Stimulated activated naive CD8-positive, alpha-beta T cell treated with anti-CD3 and anti-CD28 coated beads, Interleukin-15, Interleukin-2, amounts not matched to agents 100 U/mL and 50 U/mL, for 24 hours (primary cell): ENCODE measurements at regions not wholly inside any gene's neighbourhood (a gene's known extent, or its start where the extent isn't known, plus 50 kb on each side); places are given as distances from the start of the nearest gene placed in this dataset.

ENCODE experiments used
- ATAC-seq: fragments of 150-1000 bp; cut with Tn5 transposase; one replicate; pipeline ENCODE4 v1.10.0; 2021
- DNase-seq: peaks from one replicate; pipeline ENCODE4 v3.0.0; 2021

DNA sequence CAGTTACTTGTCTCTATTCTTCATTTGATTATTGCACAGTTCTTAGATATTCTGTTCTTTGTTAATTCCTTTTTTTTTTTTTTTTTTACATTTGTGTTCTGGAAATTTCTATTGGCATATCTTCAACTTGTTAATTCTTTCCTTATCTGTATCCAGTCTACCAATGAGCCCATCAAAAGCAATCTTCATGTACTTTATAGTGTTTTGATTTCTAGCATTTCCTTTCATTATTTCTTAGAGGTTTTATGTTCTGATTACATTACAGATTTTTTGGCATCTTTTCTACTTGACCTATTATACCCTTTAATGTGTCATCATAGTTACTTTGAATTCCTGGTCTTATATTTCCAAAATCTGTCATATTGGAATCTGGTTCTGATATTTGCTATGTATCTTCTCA is 2194.8 kb downstream of the PCDH9 start:
- no peak for ATAC-seq
- no peak for DNase-seq

GRCh38 chr13:65034266-65034665 is 2195.9 kb downstream of the PCDH9 start:
- DNase-seq: no peak
- no peak for ATAC-seq

DNA sequence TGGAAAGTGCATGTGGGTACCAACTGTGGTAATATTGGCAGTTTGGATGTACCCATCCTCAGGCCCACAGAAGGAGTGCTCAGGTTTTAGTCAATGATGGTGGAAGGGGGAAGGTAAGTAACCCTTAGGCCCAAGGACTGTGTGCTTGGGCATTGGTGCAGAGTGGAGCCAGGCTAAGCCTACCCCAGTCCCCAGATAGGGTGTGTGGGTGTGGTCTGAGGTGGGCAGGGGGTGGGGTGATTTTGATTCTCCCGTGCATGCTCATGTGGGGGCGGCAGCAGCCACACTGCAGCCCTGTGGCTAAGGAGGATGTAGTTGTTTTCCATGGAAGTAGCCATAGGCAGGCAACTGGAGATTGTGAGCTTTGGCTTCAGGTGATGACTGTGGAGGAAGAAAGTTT is 2197.3 kb downstream of the PCDH9 start:
- DNase-seq: no peak
- ATAC-seq: no peak

DNA sequence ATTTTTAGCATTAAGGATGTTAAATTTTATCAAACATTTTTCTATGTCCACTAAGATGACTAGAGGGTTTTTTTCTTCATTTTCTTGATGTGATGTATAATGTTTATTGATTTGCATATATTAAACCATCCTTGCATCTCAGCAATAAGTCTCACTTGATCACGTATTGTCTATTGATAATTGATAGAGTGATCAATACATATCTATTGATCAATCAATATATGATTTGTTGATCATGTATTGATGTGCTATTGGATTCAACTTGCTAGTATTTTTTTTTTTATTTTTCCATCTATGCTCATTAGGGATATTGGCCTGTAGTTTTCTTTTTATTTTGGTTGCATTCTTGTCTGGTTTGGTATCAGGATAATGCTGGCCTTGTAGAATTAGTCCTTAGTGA is 2202.0 kb downstream of the PCDH9 start:
- ATAC-seq: no peak
- DNase-seq: no peak

- no peak for DNase-seq
- ATAC-seq: no peak
Observed at GRCh38 chr13:65026505-65026904, 2203.6 kb downstream of the PCDH9 start.

- ATAC-seq: no peak
Observed at GRCh38 chr13:65011378-65011777, 2218.8 kb downstream of the PCDH9 start.

GRCh38 chr13:64997438-64997837 is 2232.7 kb downstream of the PCDH9 start:
- no peak for DNase-seq
- ATAC-seq: no peak

More at GRCh38 chr13:65011378-65011777, 2218.8 kb downstream of the PCDH9 start:
- DNase-seq: no peak

GRCh38 chr13:64993514-64994164 is 2236.5 kb downstream of the PCDH9 start:
- ATAC-seq: no peak

GRCh38 chr13:64992314-64992713 is 2237.8 kb downstream of the PCDH9 start:
- ATAC-seq (no peak), DNase-seq (no peak)

More at GRCh38 chr13:64993514-64994164, 2236.5 kb downstream of the PCDH9 start:
- no peak for DNase-seq

DNA sequence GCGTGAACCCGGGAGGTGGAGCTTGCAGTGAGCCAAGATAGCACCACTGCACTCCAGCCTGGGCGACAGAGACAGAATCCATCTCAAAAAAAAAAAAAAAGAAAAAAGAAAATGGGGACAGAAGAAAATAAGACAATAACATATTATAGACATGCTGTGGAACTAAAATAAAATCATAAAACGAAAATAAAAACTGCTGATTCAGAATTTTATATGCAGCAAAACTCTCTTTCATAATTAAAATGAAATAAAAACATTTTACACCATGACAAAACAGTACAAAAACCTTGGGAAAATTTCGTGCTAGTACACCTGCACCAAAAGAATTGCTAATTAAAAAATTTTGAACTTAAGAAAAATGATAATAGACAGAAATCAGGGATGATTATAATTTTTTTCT is 2245.1 kb downstream of the PCDH9 start:
- ATAC-seq: no peak
- DNase-seq: no peak

DNA sequence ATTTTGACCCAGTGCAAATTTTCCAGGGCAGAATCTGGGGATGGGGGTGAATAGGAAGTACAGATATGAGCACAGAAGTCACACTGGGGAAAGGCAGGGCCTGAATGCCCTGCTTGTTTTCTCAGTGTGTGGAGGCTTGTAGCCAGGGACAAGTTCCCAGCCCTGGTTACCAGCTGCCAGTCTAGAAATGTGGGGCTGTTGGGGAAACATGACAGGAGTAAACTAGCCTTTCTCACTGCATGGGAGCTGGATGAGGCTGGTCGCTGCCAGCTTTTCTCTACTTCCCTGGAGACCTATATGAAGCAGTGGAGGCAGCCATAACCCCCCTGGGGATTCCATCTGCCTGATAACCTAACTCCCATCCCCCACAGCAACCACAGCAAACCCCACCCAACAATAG is 2267.7 kb downstream of the PCDH9 start:
- DNase-seq: no peak
- no peak for ATAC-seq

- no peak for DNase-seq
- ATAC-seq: no peak
Observed at GRCh38 chr13:64959276-64959675, 2270.9 kb downstream of the PCDH9 start.

- DNase-seq (no peak), ATAC-seq (no peak)
Observed at GRCh38 chr13:64958106-64958505, 2272.0 kb downstream of the PCDH9 start.

DNA sequence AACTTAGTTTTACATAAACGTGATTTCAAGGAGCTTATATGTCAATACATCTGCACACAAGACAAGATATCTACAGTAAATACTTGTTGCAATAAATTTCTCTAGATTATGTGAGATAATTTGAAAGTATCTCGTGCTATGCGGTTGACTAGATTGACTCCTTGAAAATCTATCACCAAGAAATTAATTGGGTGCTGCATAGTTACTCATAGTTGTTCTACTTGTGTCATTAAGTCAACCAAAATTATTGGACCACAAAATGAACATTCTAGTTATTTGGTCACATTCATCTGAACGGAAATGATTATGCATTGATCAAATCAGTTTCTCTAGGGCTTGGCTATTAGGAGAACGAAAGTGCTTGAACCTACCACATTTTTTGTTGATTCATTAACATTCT is 2291.5 kb downstream of the PCDH9 start:
- ATAC-seq (no peak), DNase-seq (no peak)

DNA sequence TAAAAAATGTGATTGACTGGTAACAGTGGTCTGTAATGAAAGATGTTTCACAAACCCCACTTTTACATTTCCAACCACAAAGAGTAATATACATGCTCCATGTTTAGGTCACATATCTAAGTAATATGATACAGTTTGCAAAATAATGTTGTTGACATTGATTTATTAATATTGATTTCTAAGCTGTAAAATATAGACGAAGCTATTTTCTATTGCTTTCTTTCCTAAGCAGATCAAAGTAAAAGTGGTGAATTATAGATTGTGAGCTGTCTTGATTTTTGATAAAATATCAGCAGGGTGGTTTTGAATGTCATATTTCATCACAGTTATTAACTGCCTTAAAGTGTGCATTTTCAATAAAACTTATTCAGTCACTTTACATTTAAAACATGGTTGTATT is 2292.8 kb downstream of the PCDH9 start:
- no peak for DNase-seq
- no peak for ATAC-seq

GRCh38 chr13:64936879-64937278 is 2293.3 kb downstream of the PCDH9 start:
- DNase-seq (no peak), ATAC-seq (no peak)

GRCh38 chr13:64935441-64935840 is 2294.7 kb downstream of the PCDH9 start:
- DNase-seq (no peak), ATAC-seq (no peak)

GRCh38 chr13:64934569-64935362 is 2295.4 kb downstream of the PCDH9 start:
- DNase-seq: no peak
- ATAC-seq: no peak

- DNase-seq (no peak), ATAC-seq (no peak)
Observed at GRCh38 chr13:64930636-64931035, 2299.5 kb downstream of the PCDH9 start.

- peak; percentile 57 for ATAC-seq
- DNase-seq: no peak
Observed at GRCh38 chr13:64928696-64929499, 2301.2 kb downstream of the PCDH9 start.

GRCh38 chr13:64925727-64926126 is 2304.4 kb downstream of the PCDH9 start:
- ATAC-seq: no peak
- no peak for DNase-seq

DNA sequence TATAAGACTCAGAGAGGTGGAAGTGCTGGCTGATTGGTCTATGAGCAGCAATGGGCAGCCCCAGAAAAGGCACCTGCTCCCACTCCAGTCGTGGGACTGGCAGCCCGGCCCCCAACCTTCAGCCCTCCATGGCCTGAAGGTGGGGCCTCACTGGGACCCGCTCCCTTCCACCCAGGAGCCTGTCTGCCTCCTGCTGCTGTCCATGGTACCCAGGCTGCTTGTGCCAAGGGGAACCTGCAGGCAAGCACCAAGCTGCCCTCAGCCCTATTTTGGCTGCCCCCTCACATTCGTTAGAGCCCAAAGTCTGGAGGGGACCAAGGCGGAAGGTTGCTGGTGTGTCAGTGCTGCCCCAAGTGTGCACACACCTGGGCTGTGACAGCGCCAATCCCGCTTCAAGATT is 2304.9 kb downstream of the PCDH9 start:
- DNase-seq: no peak
- no peak for ATAC-seq

DNA sequence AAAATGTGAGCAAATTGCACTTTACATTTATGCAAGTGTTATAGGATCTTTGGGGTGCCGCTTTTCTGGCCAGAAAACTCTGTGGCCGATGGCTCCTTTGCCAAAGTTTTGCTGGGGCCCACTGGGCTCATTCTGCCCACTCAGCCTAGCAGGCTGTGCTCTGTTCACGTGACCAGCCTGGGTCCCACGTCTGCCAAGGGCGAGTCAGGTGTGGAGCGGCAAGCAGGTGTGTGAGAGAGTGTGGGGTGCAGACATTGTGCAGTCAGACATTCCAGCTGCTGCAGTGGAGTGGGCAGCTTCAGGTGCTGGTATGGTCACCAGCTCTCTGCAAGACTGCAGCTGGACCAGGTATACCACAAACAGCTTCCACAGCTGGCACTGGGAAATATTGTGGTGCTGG is 2305.7 kb downstream of the PCDH9 start:
- DNase-seq (no peak), ATAC-seq (no peak)
